ENCODE measurements at regions not wholly inside any gene's neighbourhood (a gene's known extent, or its start where the extent isn't known, plus 50 kb on each side); places are given as distances from the start of the nearest gene placed in this dataset.

DNA sequence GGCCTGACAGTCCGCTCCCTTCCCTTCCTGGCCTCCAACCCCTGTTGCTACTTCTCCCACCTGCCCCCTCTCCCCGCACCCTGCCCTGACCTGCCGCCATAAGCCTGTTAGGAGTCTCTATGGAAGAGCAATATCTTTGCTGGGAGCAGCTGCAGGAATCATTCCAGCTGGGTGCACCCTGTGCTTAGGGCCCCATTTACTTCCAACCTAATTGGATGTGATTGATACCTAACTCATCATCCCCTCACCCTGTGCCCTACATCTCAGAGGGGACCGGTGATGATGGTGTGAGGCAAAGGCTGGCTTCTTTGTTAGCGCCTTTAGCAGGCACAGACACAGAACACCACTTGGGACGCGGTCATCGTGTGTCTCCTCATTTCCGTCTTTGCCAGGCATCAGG is 80.0 kb upstream of the FAM180A start:
- no peak for DNase-seq (ENCODE audit: low read depth in 2 of 2)

DNA sequence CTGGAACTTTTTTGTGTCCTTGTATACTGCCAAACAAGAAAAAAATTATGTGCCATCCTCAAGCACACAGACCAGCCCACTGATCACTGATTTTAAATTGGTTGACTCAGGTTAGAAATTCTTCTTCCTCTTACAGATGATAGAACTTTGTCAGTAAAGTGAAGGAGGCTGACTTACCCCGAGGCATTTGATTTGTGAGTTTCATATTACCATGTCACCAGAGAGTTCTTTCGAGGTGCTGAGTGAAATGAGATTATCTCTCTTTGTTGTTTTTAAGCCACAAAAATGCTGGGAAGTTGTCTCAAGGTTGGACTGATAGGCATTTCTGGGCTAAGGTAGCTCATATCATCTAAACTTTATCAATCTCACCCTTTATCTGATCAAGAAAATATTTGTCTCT is 78.8 kb upstream of the FAM180A start:
- DNase-seq (ENCODE audit: low read depth in 2 of 2), result no peak

- no peak for DNase-seq (ENCODE audit: low read depth in 2 of 2)
These were observed 76.8 kb upstream of the FAM180A start for GRCh38 chr7:135825406-135825805.

DNA sequence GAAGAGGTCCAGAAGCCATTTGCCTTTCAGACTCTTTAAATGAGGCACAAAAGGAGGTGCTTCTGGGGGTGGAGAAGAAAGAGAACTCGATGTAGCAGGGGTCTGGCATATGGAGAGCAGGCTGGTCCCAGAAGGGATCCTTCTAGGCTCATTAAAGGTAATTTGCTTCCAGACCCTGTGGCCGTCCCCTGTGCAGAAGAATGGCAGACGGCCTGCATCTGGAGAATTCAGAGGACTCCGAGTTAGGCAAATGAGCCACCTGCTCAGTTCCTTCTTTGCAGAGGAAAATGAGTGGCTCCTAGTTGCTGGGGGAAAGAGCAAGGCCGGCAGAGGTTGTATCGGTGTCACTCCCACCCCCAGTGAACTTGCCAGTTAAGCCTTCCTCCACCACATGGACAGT is 73.8 kb upstream of the FAM180A start:
- DNase-seq (ENCODE audit: low read depth in 2 of 2), result no peak

GRCh38 chr7:135817583-135817982 is 69.0 kb upstream of the FAM180A start:
- no peak for DNase-seq (ENCODE audit: low read depth in 2 of 2)

GRCh38 chr7:135815033-135815432 is 66.4 kb upstream of the FAM180A start:
- no peak for DNase-seq (ENCODE audit: low read depth in 2 of 2)

- DNase-seq (ENCODE audit: low read depth in 2 of 2), result no peak
These were observed 63.5 kb upstream of the FAM180A start for GRCh38 chr7:135812148-135812547.

DNA sequence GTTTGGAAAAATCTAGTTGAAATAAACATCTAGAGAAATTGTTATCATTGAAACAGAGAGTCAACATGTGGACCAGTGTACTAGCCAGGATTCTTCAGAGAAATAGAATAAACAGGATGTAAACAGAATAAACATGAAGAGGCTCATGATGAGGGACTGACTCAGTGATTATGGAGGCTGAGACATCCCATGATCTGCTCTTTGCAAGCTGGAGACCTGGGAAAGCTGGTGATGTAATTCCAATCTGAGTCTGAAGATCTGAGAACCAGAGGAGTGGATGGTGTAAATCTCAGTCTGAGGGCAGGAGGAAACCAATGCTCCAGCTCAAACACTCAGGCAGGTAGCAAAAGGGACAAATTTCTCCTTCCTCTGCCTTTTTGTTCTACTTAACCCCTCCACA is 62.9 kb upstream of the FAM180A start:
- no peak for DNase-seq (ENCODE audit: low read depth in 2 of 2)

- no peak for DNase-seq (ENCODE audit: low read depth in 2 of 2)
These were observed 59.6 kb upstream of the FAM180A start for GRCh38 chr7:135808206-135808605.

- no peak for DNase-seq (ENCODE audit: low read depth in 2 of 2)
These were observed 54.5 kb upstream of the FAM180A start for GRCh38 chr7:135803143-135803542.

DNA sequence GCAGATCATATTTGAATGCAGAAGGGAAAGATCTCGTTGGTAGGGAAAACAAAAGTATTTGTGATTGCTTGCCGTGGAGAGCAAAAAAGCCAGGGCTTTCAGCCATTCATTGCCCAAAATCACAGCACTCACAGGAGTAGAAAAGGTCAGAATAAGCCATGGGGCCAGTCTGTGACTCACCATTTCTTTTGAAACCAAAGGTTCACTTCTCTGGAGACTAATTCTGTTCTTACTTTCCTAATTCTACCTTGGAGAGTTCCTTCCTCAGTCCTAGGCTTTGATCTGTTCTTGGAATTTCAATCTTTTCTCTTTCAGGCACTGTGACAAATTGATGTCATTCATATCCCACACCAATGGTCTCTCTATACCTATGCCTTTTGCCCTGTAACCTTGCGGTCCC is 54.1 kb upstream of the FAM180A start:
- DNase-seq (ENCODE audit: low read depth in 2 of 2), result no peak

GRCh38 chr7:135801877-135802276 is 53.3 kb upstream of the FAM180A start:
- no peak for DNase-seq (ENCODE audit: low read depth in 2 of 2)

DNA sequence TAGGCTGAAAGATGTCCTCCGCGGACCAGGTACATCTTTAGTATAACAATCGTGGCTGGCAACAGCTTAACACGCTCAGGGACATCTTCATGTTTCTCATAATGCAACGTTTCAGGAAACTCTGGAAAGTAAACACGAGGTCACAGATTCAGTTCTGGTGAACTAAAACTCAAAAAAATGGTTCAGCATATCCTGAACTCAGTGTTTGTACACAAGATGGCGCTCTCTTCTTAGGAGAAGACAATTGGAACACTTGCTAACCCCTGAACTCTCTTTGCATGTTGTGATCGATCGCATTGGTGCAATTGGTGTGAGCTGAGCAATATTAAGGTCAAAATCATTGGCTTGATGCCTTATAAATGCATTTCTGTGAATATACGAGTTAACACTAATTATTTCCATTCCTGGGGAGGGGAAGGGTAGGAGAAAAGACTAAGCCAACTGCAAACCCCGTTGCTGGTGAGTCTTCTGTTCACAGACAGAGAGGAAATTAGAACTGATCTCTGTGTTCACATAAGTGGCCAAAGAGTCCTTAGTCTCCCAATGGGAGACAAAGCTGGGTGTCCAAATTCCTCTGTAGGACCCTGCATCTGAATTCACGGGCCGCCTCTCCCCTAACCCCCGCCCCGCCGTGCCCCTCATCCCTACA is 52.6 kb upstream of the FAM180A start:
- DNase-seq (ENCODE audit: low read depth in 2 of 2), result peak in 1 of 2 donors; percentile 2

DNA sequence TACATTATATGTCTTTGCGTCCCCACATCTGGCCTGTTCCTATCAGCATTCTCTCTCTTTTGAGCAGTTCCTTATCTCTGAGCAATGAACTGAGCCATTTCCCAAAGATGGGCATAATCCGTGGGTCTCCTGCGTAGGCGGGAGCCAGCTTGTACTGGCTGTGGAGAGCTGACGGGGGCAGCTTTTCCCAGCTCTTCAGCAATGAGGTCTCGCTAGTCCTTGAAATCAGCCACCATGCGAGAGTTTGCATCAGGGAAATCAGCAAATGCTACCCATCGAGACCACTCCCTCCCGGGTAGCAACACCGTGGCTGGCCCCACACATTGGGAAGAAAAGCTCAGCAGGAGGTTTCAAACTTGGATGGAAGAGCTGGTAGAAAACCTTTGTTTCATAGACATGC is 51.9 kb upstream of the FAM180A start:
- no peak for DNase-seq (ENCODE audit: low read depth in 2 of 2)

- DNase-seq (ENCODE audit: low read depth in 2 of 2), result no peak
These were observed 51.3 kb upstream of the FAM180A start for GRCh38 chr7:135799881-135800280.
